Osteoblast (primary cell): ENCODE measurements at regions not wholly inside any gene's neighbourhood (a gene's known extent, or its start where the extent isn't known, plus 50 kb on each side); places are given as distances from the start of the nearest gene placed in this dataset.
A peak's percentile ranks its signal among the peaks of the same experiment; 100 is the strongest.

Experiments used
- DNase-seq: peaks from one replicate; pipeline ENCODE4 v3.0.0; 2011; ENCODE audit warnings: low spot score, mixed read lengths; ENCODE audit not compliant: insufficient read length; ENCODE audit errors: missing footprints
- H2AFZ ChIP-seq: 2 replicates; pipeline ENCODE4 v1.6.0; 2011; ENCODE audit warnings: mild to moderate bottlenecking, low read length
- H3K27ac ChIP-seq: 2 replicates; pipeline ENCODE4 v1.5.1; 2011; ENCODE audit warnings: mild to moderate bottlenecking, low read depth, low read length, moderate library complexity
- H3K27me3 ChIP-seq: 2 replicates; pipeline ENCODE4 v1.6.0; 2012; ENCODE audit warnings: mild to moderate bottlenecking, control low read depth, inconsistent platforms, low read length, moderate library complexity; ENCODE audit not compliant: insufficient read depth
- H3K36me3 ChIP-seq: 2 replicates; pipeline ENCODE4 v1.5.1; 2011; ENCODE audit warnings: mild to moderate bottlenecking, low read length, control low read depth, moderate library complexity; ENCODE audit not compliant: insufficient read depth
- H3K4me1 ChIP-seq: 2 replicates; pipeline ENCODE4 v1.5.1; 2011; ENCODE audit warnings: mild to moderate bottlenecking, low read length, control low read depth, moderate library complexity; ENCODE audit not compliant: insufficient read depth
- H3K4me2 ChIP-seq: 2 replicates; pipeline ENCODE4 v1.6.0; 2011; ENCODE audit warnings: mild to moderate bottlenecking, low read length; ENCODE audit not compliant: insufficient read depth
- H3K4me3 ChIP-seq: fragments of 200-600 bp; sonication (generic); 3 replicates; pipeline ENCODE4 v1.5.1; 2012; ENCODE audit warnings: mild to moderate bottlenecking, low read length, inconsistent platforms; ENCODE audit not compliant: insufficient read depth
- H3K79me2 ChIP-seq: 2 replicates; pipeline ENCODE4 v1.6.0; 2012; ENCODE audit warnings: mild to moderate bottlenecking, low read length, control low read depth, inconsistent platforms; ENCODE audit not compliant: insufficient read depth
- H3K9me3 ChIP-seq: 2 replicates; pipeline ENCODE4 v1.5.1; 2011; ENCODE audit warnings: low read depth, low read length, control low read depth
- H4K20me1 ChIP-seq: 2 replicates; pipeline ENCODE4 v1.6.0; 2012; ENCODE audit warnings: mild to moderate bottlenecking, low read length, control low read depth; ENCODE audit not compliant: insufficient read depth
- TF ChIP-seq, protein P1 (sequence below): IDR thresholded peaks from 2 replicates; pipeline ENCODE4 v1.5.1; 2011; ENCODE audit warnings: mild to moderate bottlenecking, low read depth, low read length, moderate library complexity; ENCODE audit errors: extremely low read depth

DNA sequence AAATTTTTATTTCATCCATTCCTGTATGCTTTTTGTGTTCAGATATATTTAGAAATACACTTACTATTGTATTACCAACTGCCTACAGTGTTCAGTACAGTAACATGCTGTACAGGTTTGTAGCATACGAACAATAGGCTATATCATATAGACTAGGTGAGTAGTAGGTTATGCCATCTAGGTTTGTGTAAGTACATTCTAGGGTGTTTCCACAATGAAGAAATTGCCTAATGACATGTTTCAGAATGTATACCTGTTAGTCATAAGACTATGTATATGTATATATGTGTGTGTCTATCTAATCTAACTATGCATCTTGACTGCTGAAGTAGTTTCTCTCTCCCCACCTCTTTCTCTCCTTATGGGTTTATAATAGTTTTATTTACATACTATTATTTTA, 51.5 kb upstream of the BTC start:
- no peak overlapping the region for H3K4me3 ChIP-seq
- no peaks in the 10 kb centered on the region for H3K36me3 ChIP-seq
- no peaks in the 10 kb centered on the region for H3K27me3 ChIP-seq
- H3K4me2 ChIP-seq, result no peak overlapping the region
- TF ChIP-seq, protein P1, sequence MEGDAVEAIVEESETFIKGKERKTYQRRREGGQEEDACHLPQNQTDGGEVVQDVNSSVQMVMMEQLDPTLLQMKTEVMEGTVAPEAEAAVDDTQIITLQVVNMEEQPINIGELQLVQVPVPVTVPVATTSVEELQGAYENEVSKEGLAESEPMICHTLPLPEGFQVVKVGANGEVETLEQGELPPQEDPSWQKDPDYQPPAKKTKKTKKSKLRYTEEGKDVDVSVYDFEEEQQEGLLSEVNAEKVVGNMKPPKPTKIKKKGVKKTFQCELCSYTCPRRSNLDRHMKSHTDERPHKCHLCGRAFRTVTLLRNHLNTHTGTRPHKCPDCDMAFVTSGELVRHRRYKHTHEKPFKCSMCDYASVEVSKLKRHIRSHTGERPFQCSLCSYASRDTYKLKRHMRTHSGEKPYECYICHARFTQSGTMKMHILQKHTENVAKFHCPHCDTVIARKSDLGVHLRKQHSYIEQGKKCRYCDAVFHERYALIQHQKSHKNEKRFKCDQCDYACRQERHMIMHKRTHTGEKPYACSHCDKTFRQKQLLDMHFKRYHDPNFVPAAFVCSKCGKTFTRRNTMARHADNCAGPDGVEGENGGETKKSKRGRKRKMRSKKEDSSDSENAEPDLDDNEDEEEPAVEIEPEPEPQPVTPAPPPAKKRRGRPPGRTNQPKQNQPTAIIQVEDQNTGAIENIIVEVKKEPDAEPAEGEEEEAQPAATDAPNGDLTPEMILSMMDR, result no peak
- no peaks in the 10 kb centered on the region for H4K20me1 ChIP-seq
- no peaks in the 10 kb centered on the region for H3K4me1 ChIP-seq
- H2AFZ ChIP-seq, result no peak overlapping the region
- no peaks in the 10 kb centered on the region for H3K79me2 ChIP-seq
- DNase-seq, result peak; percentile 3
- no peaks in the 10 kb centered on the region for H3K9me3 ChIP-seq
- no peak overlapping the region for H3K27ac ChIP-seq
